NOMO-1 (cell line): ENCODE measurements at regions not wholly inside any gene's neighbourhood (a gene's known extent, or its start where the extent isn't known, plus 50 kb on each side); places are given as distances from the start of the nearest gene placed in this dataset.

Experiments used
- DNase-seq, 2 experiments: peaks; one replicate each; lab custom pipeline; 2025; ENCODE audit not compliant: unreplicated experiment in 2 of 2; lab: John Stamatoyannopoulos, UW

GRCh38 chr9:118273048-118273447, 568.8 kb downstream of the TLR4 start:
- no peak for DNase-seq

- no peak for DNase-seq
Measured at GRCh38 chr9:118276784-118277183, 572.6 kb downstream of the TLR4 start.

GRCh38 chr9:118281772-118282171, 577.6 kb downstream of the TLR4 start:
- no peak for DNase-seq

- DNase-seq: no peak
Measured at GRCh38 chr9:118283488-118283887, 579.3 kb downstream of the TLR4 start.

- no peak for DNase-seq
Measured at GRCh38 chr9:118290116-118290515, 585.9 kb downstream of the TLR4 start.

GRCh38 chr9:118295413-118295812, 591.2 kb downstream of the TLR4 start:
- no peak for DNase-seq

- no peak for DNase-seq
Measured at GRCh38 chr9:118302721-118303120, 598.5 kb downstream of the TLR4 start.

- DNase-seq: no peak
Measured at GRCh38 chr9:118303216-118303615, 599.0 kb downstream of the TLR4 start.

GRCh38 chr9:118305331-118305730, 601.1 kb downstream of the TLR4 start:
- no peak for DNase-seq

GRCh38 chr9:118306801-118307200, 602.6 kb downstream of the TLR4 start:
- no peak for DNase-seq

- no peak for DNase-seq
Measured at GRCh38 chr9:118313965-118314364, 609.8 kb downstream of the TLR4 start.

GRCh38 chr9:118316831-118317343, 612.7 kb downstream of the TLR4 start:
- DNase-seq: no peak

- DNase-seq: no peak
Measured at GRCh38 chr9:118318770-118319431, 614.7 kb downstream of the TLR4 start.

GRCh38 chr9:118321788-118322187, 617.6 kb downstream of the TLR4 start:
- no peak for DNase-seq

GRCh38 chr9:118324706-118325105, 620.5 kb downstream of the TLR4 start:
- no peak for DNase-seq

GRCh38 chr9:118325757-118326156, 621.6 kb downstream of the TLR4 start:
- no peak for DNase-seq

GRCh38 chr9:118326326-118326725, 622.1 kb downstream of the TLR4 start:
- DNase-seq: no peak

- no peak for DNase-seq
Measured at GRCh38 chr9:118330191-118330986, 626.2 kb downstream of the TLR4 start.

- DNase-seq: no peak
Measured at GRCh38 chr9:118331622-118332045, 627.4 kb downstream of the TLR4 start.

GRCh38 chr9:118336250-118336942, 632.2 kb downstream of the TLR4 start:
- DNase-seq: no peak

GRCh38 chr9:118336943-118337330, 632.7 kb downstream of the TLR4 start:
- DNase-seq: no peak
